ENCODE measurements at regions not wholly inside any gene's neighbourhood (a gene's known extent, or its start where the extent isn't known, plus 50 kb on each side); places are given as distances from the start of the nearest gene placed in this dataset.
"Not testable (repeated sequence)": the region's sequence is repeated elsewhere in the genome, so short reads cannot be mapped to it uniquely, and the experiment has no call there.

GRCh38 chr15:36448418-36448817 is 131.0 kb upstream of the CDIN1 start:
- BruUV-seq (replicated peaks) = no TSS peak
- POLR2A ChIA-PET = no interaction called here
- no peak for DNase-seq (ENCODE audit: unreplicated experiment)
- CTCF ChIA-PET = interaction anchor here (0.6 to 1.0 kb wide), 2 partner anchors 8 to 358 kb away, joined by 3 to 4 read pairs; no protein-coding TSS in a partner anchor
- TF ChIP-seq CTCF (IDR thresholded peaks at IDR 0.05; ENCODE audit: unreplicated experiment) = no peak
- H3K9me3 Mint-ChIP-seq (ENCODE audit: unreplicated experiment) = no peaks in the 10 kb centered on the region
- no peak overlapping the region for H3K27ac Mint-ChIP-seq (ENCODE audit: low read depth, unreplicated experiment)
- no peaks in the 10 kb centered on the region for H3K27me3 Mint-ChIP-seq (ENCODE audit: insufficient read depth, unreplicated experiment)
- intact Hi-C loops (cut with micrococcal nuclease) = no loop called here
- no peaks in the 10 kb centered on the region for H3K36me3 Mint-ChIP-seq (ENCODE audit: insufficient read depth, unreplicated experiment)
- no peaks in the 10 kb centered on the region for H3K4me1 Mint-ChIP-seq (ENCODE audit: insufficient read depth, unreplicated experiment)
- no peak overlapping the region for H3K4me3 Mint-ChIP-seq (ENCODE audit: unreplicated experiment)

- intact Hi-C loops (cut with micrococcal nuclease) = no loop called here
- H3K4me1 Mint-ChIP-seq (ENCODE audit: insufficient read depth, unreplicated experiment) = no peaks in the 10 kb centered on the region
- H3K27me3 Mint-ChIP-seq (ENCODE audit: insufficient read depth, unreplicated experiment) = no peaks in the 10 kb centered on the region
- no peaks in the 10 kb centered on the region for H3K36me3 Mint-ChIP-seq (ENCODE audit: insufficient read depth, unreplicated experiment)
- ChIA-PET POLR2A (no interaction called here), CTCF (interaction anchor here (1.0 kb wide), 1 partner anchor 7 kb away, joined by 4 read pairs; no protein-coding TSS in a partner anchor)
- BruUV-seq (replicated peaks) = no TSS peak
- H3K9me3 Mint-ChIP-seq (ENCODE audit: unreplicated experiment) = no peaks in the 10 kb centered on the region
- no peak for TF ChIP-seq CTCF (IDR thresholded peaks at IDR 0.05; ENCODE audit: unreplicated experiment)
- DNase-seq (ENCODE audit: unreplicated experiment) = no peak
- H3K4me3 Mint-ChIP-seq (ENCODE audit: unreplicated experiment) = no peak overlapping the region
- no peak overlapping the region for H3K27ac Mint-ChIP-seq (ENCODE audit: low read depth, unreplicated experiment)
Measured at GRCh38 chr15:36449084-36449661, 130.3 kb upstream of the CDIN1 start.

GRCh38 chr15:36449662-36450145 is 129.7 kb upstream of the CDIN1 start:
- Mint-ChIP-seq H3K27ac (ENCODE audit: low read depth, unreplicated experiment) (no peak overlapping the region), H3K36me3 (ENCODE audit: insufficient read depth, unreplicated experiment) (no peaks in the 10 kb centered on the region), H3K9me3 (ENCODE audit: unreplicated experiment) (no peaks in the 10 kb centered on the region), H3K27me3 (ENCODE audit: insufficient read depth, unreplicated experiment) (no peaks in the 10 kb centered on the region), H3K4me1 (ENCODE audit: insufficient read depth, unreplicated experiment) (no peaks in the 10 kb centered on the region), H3K4me3 (ENCODE audit: unreplicated experiment) (no peak overlapping the region)
- POLR2A ChIA-PET = no interaction called here
- CTCF ChIA-PET = no interaction called here
- DNase-seq (ENCODE audit: unreplicated experiment) = no peak
- intact Hi-C loops (cut with micrococcal nuclease) = no loop called here
- no peak for TF ChIP-seq CTCF (IDR thresholded peaks at IDR 0.05; ENCODE audit: unreplicated experiment)
- no TSS peak for BruUV-seq (replicated peaks)

- H3K4me3 Mint-ChIP-seq (ENCODE audit: unreplicated experiment); H3K36me3 Mint-ChIP-seq (ENCODE audit: insufficient read depth, unreplicated experiment); DNase-seq (ENCODE audit: unreplicated experiment); intact Hi-C loops (cut with micrococcal nuclease); H3K9me3 Mint-ChIP-seq (ENCODE audit: unreplicated experiment); H3K27me3 Mint-ChIP-seq (ENCODE audit: insufficient read depth, unreplicated experiment); CTCF ChIA-PET; H3K27ac Mint-ChIP-seq (ENCODE audit: low read depth, unreplicated experiment); BruUV-seq (replicated peaks); H3K4me1 Mint-ChIP-seq (ENCODE audit: insufficient read depth, unreplicated experiment): not testable (repeated sequence)
- POLR2A ChIA-PET = interaction anchor here (0.6 kb wide), 1 partner anchor 40 kb away, joined by 3 read pairs; no protein-coding TSS in a partner anchor
Measured at GRCh38 chr15:36454244-36454643, 125.2 kb upstream of the CDIN1 start.

GRCh38 chr15:36458411-36458810 is 121.0 kb upstream of the CDIN1 start:
- H3K9me3 Mint-ChIP-seq (ENCODE audit: unreplicated experiment) = peaks cover 10% of the 10 kb centered on the region
- no peaks in the 10 kb centered on the region for H3K36me3 Mint-ChIP-seq (ENCODE audit: insufficient read depth, unreplicated experiment)
- no peaks in the 10 kb centered on the region for H3K27me3 Mint-ChIP-seq (ENCODE audit: insufficient read depth, unreplicated experiment)
- TF ChIP-seq CTCF (IDR thresholded peaks at IDR 0.05; ENCODE audit: unreplicated experiment) = no peak
- no peaks in the 10 kb centered on the region for H3K4me1 Mint-ChIP-seq (ENCODE audit: insufficient read depth, unreplicated experiment)
- POLR2A ChIA-PET = no interaction called here
- no peak for DNase-seq (ENCODE audit: unreplicated experiment)
- no peak overlapping the region for H3K27ac Mint-ChIP-seq (ENCODE audit: low read depth, unreplicated experiment)
- CTCF ChIA-PET = no interaction called here
- no peak overlapping the region for H3K4me3 Mint-ChIP-seq (ENCODE audit: unreplicated experiment)
- intact Hi-C loops (cut with micrococcal nuclease) = no loop called here
- BruUV-seq (replicated peaks) = no TSS peak

Data from MCF 10A (cell line).